ENCODE measurements at regions not wholly inside any gene's neighbourhood (a gene's known extent, or its start where the extent isn't known, plus 50 kb on each side); places are given as distances from the start of the nearest gene placed in this dataset.
A peak's percentile ranks its signal among the peaks of the same experiment; 100 is the strongest.
"Not testable (repeated sequence)": the region's sequence is repeated elsewhere in the genome, so short reads cannot be mapped to it uniquely, and the experiment has no call there.

DNA sequence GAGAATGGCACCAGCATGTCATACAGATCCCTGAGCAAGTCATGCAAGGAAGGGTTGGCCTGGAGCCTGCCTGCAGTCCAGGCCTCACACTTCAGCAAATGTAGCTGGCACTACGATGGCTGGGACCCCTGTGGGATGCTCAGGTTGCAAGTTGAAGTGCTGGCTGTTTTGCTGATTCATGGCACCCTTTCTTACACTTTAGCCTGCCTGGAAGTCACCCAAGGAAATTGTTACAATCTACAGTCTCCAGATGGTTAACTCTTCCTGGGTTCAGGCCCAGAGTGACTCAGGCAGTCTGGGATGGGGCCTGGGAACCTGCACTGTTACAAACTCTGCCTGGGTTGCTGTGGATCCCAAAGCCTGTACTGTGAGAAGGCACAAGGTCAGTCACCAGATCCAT is 91.0 kb upstream of the SLC6A11 start:
- H3K4me1 Mint-ChIP-seq = peaks cover 0 to 1% (median 0%) of the 10 kb centered on the region in 4 donors
- H3K27ac Mint-ChIP-seq = no peak overlapping the region
- H3K36me3 Mint-ChIP-seq = peaks cover 0 to 10% (median 0%) of the 10 kb centered on the region in 3 donors
- ATAC-seq (no peak), DNase-seq (no peak)
- H3K4me3 Mint-ChIP-seq = no peak overlapping the region
- POLR2A ChIA-PET = no interaction called here
- peaks cover 0 to 2% (median 0%) of the 10 kb centered on the region in 9 donors for H3K9me3 Mint-ChIP-seq
- H3K27me3 Mint-ChIP-seq = peaks cover 15 to 43% (median 34%) of the 10 kb centered on the region in 5 donors

GRCh38 chr3:10725846-10726245 is 90.2 kb upstream of the SLC6A11 start:
- peaks cover 16 to 50% (median 39%) of the 10 kb centered on the region in 5 donors for H3K27me3 Mint-ChIP-seq
- no peak for ATAC-seq

GRCh38 chr3:10726787-10727186 is 89.2 kb upstream of the SLC6A11 start:
- Mint-ChIP-seq H3K36me3 (peaks cover 0 to 10% (median 0%) of the 10 kb centered on the region in 3 donors), H3K9me3 (peaks cover 0 to 13% (median 5%) of the 10 kb centered on the region in 9 donors), H3K4me1 (peaks cover 0 to 1% (median 0%) of the 10 kb centered on the region in 4 donors), H3K27ac (no peak overlapping the region), H3K27me3 (peaks cover 13 to 55% (median 36%) of the 10 kb centered on the region in 5 donors), H3K4me3 (no peak overlapping the region)
- POLR2A ChIA-PET = no interaction called here
- DNase-seq (no peak), ATAC-seq (no peak)

More at GRCh38 chr3:10725846-10726245, 90.2 kb upstream of the SLC6A11 start:
- Mint-ChIP-seq H3K9me3 (peaks cover 0 to 4% (median 0%) of the 10 kb centered on the region in 9 donors), H3K36me3 (peaks cover 0 to 10% (median 0%) of the 10 kb centered on the region in 3 donors), H3K4me1 (peaks cover 0 to 1% (median 0%) of the 10 kb centered on the region in 4 donors), H3K27ac (no peak overlapping the region), H3K4me3 (no peak overlapping the region)
- no peak for DNase-seq
- POLR2A ChIA-PET = no interaction called here

DNA sequence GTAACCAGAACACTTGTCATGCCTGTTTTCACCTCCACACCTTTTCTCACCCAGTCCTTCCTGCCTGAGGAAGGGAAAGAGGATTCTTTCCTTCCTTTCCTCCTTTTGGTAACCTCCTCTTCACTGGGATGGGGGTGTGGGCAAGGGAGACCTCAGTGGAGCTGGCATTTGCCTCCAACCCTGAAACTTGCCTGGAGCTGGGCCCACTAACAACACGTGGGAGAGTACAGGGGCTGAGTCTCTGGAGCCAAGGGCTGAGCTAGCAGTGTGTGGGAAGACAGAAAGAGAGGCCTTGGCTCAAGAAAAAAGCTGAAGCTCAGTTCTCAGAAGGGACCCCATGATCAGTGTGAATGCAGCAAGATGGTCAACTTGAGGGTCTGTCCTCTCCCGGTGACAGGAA is 86.6 kb upstream of the SLC6A11 start:
- no peak for DNase-seq
- H3K9me3 Mint-ChIP-seq = peaks cover 2 to 40% (median 24%) of the 10 kb centered on the region in 9 donors
- H3K4me3 Mint-ChIP-seq = no peak overlapping the region
- H3K36me3 Mint-ChIP-seq = peaks cover 0 to 32% (median 0%) of the 10 kb centered on the region in 3 donors
- peaks cover 0 to 1% (median 0%) of the 10 kb centered on the region in 4 donors for H3K4me1 Mint-ChIP-seq
- no peak for ATAC-seq
- peaks cover 16 to 62% (median 32%) of the 10 kb centered on the region in 5 donors for H3K27me3 Mint-ChIP-seq
- H3K27ac Mint-ChIP-seq = no peak overlapping the region
- POLR2A ChIA-PET = no interaction called here

DNA sequence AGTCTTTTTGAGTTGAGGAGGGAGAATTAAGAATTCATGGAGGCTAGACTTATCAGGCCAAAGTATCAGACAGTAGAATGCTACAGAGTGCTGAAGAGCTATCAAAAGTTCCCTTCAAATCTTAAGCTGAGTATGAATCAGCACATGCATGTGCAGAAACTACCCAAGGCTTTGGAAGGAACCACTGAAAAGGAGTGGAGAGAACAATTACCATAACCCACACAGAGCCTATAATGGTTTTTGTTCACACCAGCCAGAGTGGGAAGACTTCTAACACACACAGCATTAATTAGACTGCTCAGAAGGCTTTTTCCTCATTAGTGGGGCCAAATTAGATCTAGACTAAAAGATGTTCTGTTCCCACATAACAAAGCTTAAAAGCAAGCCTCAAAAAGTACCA is 83.7 kb upstream of the SLC6A11 start:
- Mint-ChIP-seq H3K36me3 (peaks cover 0 to 32% (median 0%) of the 10 kb centered on the region in 3 donors), H3K9me3 (peaks cover 2 to 40% (median 25%) of the 10 kb centered on the region in 9 donors), H3K27me3 (peaks cover 20 to 70% (median 34%) of the 10 kb centered on the region in 5 donors), H3K27ac (no peak overlapping the region), H3K4me3 (no peak overlapping the region), H3K4me1 (no peaks in the 10 kb centered on the region)
- ATAC-seq (no peak), DNase-seq (no peak)
- POLR2A ChIA-PET = no interaction called here

GRCh38 chr3:10733297-10733696 is 82.7 kb upstream of the SLC6A11 start:
- Mint-ChIP-seq H3K27me3 (peaks cover 20 to 70% (median 37%) of the 10 kb centered on the region in 5 donors), H3K9me3 (peaks cover 2 to 40% (median 25%) of the 10 kb centered on the region in 9 donors), H3K4me3 (no peak overlapping the region), H3K27ac (no peak overlapping the region), H3K36me3 (peaks cover 0 to 32% (median 0%) of the 10 kb centered on the region in 3 donors), H3K4me1 (peaks cover 0 to 2% (median under 1%) of the 10 kb centered on the region in 4 donors)
- POLR2A ChIA-PET = no interaction called here
- no peak for DNase-seq
- no peak for ATAC-seq

DNA sequence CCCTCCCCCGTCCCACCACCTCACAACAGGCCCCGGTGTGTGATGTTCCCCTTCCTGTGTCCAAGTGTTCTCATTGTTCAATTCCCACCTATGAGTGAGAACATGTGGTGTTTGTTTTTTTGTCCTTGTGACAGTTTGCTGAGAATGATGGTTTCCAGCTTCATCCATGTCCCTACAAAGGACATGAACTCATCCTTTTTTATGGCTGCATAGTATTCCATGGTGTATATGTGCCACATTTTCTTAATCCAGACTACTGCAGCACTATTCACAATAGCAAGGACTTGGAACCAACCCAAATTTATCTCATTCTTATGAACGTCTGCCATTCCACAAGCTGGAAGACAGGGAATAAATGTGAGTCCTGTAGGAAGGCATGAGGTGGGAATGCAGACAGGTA is 79.6 kb upstream of the SLC6A11 start:
- H3K4me3 Mint-ChIP-seq, ATAC-seq, POLR2A ChIA-PET: not testable (repeated sequence)

DNA sequence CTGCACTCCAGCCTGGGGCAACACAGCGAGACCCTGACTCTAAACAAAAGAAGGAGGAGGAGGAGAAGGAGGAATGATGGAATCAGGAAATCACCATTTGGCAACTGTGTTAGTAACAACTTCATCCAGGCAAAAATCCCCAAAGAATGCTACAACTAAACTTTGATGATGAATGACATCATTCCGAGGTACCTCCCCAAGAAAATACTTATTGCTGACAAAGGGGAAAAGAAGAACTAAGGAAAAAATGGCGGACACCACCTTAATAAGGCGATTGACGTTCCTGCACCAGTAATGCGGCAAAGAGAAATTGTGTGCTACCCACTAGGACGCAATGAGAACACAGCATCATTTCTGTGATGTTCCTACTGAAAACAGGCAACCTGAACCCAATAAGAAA is 78.2 kb upstream of the SLC6A11 start:
- ATAC-seq = no peak
- peaks cover 2 to 17% (median 15%) of the 10 kb centered on the region in 9 donors for H3K9me3 Mint-ChIP-seq
- peaks cover 0 to 9% (median 8%) of the 10 kb centered on the region in 4 donors for H3K4me1 Mint-ChIP-seq
- no peak for DNase-seq
- POLR2A ChIA-PET = no interaction called here
- no peak overlapping the region for H3K27ac Mint-ChIP-seq
- peaks cover 0 to 14% (median 0%) of the 10 kb centered on the region in 3 donors for H3K36me3 Mint-ChIP-seq
- peaks cover 24 to 81% (median 49%) of the 10 kb centered on the region in 5 donors for H3K27me3 Mint-ChIP-seq
- peak overlapping the region in 1 of 10 donors; percentile 49 for H3K4me3 Mint-ChIP-seq

More for the DNA sequence above, 79.6 kb upstream of the SLC6A11 start:
- not testable (repeated sequence) for DNase-seq, H3K27ac Mint-ChIP-seq, H3K4me1 Mint-ChIP-seq
- peaks cover 24 to 73% (median 48%) of the 10 kb centered on the region in 5 donors for H3K27me3 Mint-ChIP-seq
- peaks cover 0 to 22% (median 0%) of the 10 kb centered on the region in 3 donors for H3K36me3 Mint-ChIP-seq
- H3K9me3 Mint-ChIP-seq = peaks cover 2 to 30% (median 24%) of the 10 kb centered on the region in 9 donors

- Mint-ChIP-seq H3K4me3 (peak overlapping the region in 9 of 10 donors; percentile 14 to 74 (median 46)), H3K27ac (no peak overlapping the region), H3K4me1 (peaks cover 0 to 9% (median 8%) of the 10 kb centered on the region in 4 donors), H3K27me3 (peaks cover 24 to 86% (median 55%) of the 10 kb centered on the region in 5 donors), H3K36me3 (peaks cover 0 to 5% (median 0%) of the 10 kb centered on the region in 3 donors), H3K9me3 (peaks cover 2 to 10% (median 6%) of the 10 kb centered on the region in 9 donors)
- POLR2A ChIA-PET = no interaction called here
- ATAC-seq (peak; percentile 73 to 84), DNase-seq (peak; percentile 43 to 80 (median 66))
These were observed 77.2 kb upstream of the SLC6A11 start for GRCh38 chr3:10738688-10739372.

DNA sequence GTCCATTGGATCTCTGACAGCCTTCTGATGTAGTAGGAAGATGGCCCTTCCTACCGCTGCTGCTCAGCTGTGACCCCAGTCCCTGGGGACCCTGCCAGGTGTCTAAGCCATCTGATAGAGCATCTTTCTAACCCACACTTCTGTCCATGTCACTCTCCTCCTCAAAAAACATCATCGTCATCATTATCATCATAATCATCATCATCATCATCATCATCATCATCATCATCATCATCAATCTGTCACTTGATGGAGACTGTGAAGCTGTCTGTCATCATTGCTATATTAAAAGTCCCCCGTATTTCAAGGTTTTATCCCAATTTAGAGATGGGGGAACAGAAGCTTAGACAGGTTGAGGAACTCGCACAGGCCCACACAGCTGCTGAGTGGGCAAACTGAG is 75.1 kb upstream of the SLC6A11 start:
- no peaks in the 10 kb centered on the region for H3K9me3 Mint-ChIP-seq
- peaks cover 16 to 71% (median 45%) of the 10 kb centered on the region in 5 donors for H3K27me3 Mint-ChIP-seq
- DNase-seq = no peak
- peaks cover 0 to 9% (median 8%) of the 10 kb centered on the region in 4 donors for H3K4me1 Mint-ChIP-seq
- no peak overlapping the region for H3K27ac Mint-ChIP-seq
- no peak overlapping the region for H3K4me3 Mint-ChIP-seq
- ATAC-seq = no peak
- no peaks in the 10 kb centered on the region for H3K36me3 Mint-ChIP-seq
- POLR2A ChIA-PET = no interaction called here

DNA sequence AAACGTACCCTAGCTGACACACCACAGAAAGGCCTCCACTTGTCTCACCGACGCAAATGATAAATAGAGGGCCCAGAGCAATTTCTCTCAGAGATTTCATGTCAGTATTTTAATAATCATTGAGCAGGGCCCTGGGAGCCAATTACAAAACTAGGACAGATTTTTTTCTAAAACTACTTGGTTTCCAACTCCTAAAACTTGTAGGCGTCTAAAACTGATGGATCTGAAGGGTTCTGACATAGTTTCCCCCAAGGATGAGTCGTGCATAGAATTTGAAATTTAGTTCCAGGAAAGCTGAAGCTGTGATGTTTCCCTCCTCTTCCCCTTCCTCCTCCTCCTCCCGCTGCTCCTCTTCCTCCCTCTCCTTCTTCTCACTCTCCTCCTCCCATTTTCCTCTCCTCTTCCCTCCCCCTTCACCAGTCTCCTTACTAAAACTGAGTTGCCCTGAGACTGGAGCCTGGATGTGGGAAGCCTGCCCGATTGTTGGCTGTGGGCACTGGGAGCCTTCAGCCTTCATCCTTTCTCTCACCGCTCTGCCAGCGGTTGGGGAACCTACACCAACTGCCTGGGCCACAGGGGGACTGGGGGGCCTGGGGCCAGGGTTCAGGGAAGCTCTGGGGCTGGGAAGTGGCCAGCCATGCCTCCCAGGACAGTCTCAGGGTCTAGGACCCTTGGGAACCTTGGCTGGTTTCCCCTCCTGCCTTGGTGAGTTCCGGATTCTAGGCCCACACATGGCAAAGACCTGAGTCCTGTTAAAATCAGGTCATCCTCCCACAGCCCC is 73.9 kb upstream of the SLC6A11 start:
- peaks cover 0 to 9% (median 8%) of the 10 kb centered on the region in 4 donors for H3K4me1 Mint-ChIP-seq
- no peak for DNase-seq
- no peak for ATAC-seq
- POLR2A ChIA-PET = no interaction called here
- no peak overlapping the region for H3K4me3 Mint-ChIP-seq
- H3K27ac Mint-ChIP-seq = no peak overlapping the region
- H3K36me3 Mint-ChIP-seq = no peaks in the 10 kb centered on the region
- H3K27me3 Mint-ChIP-seq = peaks cover 20 to 68% (median 49%) of the 10 kb centered on the region in 5 donors
- no peaks in the 10 kb centered on the region for H3K9me3 Mint-ChIP-seq

- DNase-seq = no peak
- Mint-ChIP-seq H3K9me3 (no peaks in the 10 kb centered on the region), H3K27me3 (peaks cover 16 to 54% (median 40%) of the 10 kb centered on the region in 5 donors), H3K36me3 (no peaks in the 10 kb centered on the region), H3K27ac (no peak overlapping the region), H3K4me3 (no peak overlapping the region), H3K4me1 (peaks cover 0 to 9% (median 4%) of the 10 kb centered on the region in 4 donors)
- ATAC-seq = no peak
- POLR2A ChIA-PET = no interaction called here
These were observed 72.5 kb upstream of the SLC6A11 start for GRCh38 chr3:10743366-10744097.

All from naive thymus-derived CD8-positive, alpha-beta T cell (primary cell).